HS-5 (cell line): ENCODE measurements at regions not wholly inside any gene's neighbourhood (a gene's known extent, or its start where the extent isn't known, plus 50 kb on each side); places are given as distances from the start of the nearest gene placed in this dataset.
"Not testable (repeated sequence)": the region's sequence is repeated elsewhere in the genome, so short reads cannot be mapped to it uniquely, and the experiment has no call there.

Source experiments
- DNase-seq: peaks from one replicate; pipeline ENCODE4 v3.0.0-alpha.2; 2012; ENCODE audit warnings: low read depth

- DNase-seq = no peak
Observed at GRCh38 chr3:35394905-35395304, 244.4 kb upstream of the ARPP21 start.

DNA sequence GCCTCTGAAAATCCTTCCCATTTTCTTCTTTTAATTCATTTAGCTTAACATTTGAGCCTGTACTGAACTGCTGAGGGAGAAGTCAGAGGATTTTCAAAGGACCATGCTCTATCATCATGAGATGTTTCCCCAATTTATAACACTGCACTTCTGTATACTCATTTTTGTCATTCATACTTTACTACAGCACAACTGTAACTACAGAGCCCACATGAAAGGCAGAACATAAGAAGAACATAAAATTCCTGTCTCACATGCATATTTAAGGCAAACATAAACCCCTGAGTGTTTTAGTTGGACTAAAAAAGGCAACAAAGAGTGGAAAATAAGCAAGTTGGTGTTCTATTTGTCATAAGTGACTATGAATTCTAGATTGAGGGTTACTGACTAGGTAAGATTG is 237.7 kb upstream of the ARPP21 start:
- no peak for DNase-seq

- DNase-seq = no peak
Observed at GRCh38 chr3:35404571-35404970, 234.8 kb upstream of the ARPP21 start.

DNA sequence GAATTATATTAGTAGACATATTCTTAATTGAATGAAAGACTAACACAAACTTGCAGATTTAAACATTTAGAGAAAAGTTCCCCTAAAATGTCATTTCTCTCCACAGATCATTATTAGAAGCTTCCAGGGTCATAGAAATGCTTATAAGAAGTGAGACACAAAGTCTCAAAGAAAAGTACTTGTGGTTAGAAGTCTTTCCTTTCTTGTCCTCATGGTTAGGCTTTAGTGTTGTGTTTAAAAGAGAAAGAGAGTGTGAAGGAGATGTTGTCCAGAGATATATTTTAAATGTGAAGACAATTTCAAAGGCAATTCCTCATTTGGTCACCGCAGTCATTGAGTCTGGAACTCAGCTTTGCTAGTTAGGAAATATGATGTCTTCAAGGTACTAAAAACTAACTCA is 230.4 kb upstream of the ARPP21 start:
- DNase-seq = no peak

DNA sequence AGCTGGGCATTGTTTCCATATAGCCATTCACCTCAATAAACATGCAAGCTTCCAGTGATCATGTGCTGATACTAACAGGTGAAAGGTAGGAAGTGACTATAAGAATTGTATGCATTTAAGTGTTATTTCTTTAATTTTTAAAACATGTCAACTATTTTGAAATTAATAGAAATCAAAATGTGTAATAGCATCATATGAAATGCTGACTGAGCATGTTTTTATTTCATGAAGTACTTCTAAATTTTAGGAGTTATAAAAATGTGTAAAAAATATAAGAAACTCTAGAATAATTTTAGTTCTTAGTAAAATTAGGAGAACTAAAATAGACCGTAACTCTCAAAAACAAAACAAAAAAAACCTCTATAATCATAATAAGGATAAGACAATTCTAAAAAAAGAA is 229.3 kb upstream of the ARPP21 start:
- DNase-seq = no peak

- no peak for DNase-seq
Observed at GRCh38 chr3:35413483-35413882, 225.8 kb upstream of the ARPP21 start.

DNA sequence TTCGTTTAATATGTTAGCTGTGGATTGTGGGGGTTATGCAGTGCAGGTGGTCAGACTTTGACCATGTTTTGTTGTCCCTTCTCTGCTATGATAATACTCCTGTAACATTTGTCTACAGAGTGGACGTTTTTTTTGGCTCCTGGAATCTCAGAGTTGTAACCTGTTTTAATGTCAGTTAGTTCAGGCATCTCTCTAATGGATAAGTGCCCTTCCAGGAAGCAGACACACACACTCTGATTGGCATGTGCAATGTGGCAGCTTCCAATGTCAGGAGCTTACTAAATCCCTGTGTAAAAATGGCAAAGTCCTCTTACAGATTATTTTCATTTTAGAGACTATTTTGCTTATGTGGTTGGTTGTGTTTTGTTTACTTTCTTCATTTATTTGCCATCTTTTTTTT is 222.2 kb upstream of the ARPP21 start:
- DNase-seq = no peak

- DNase-seq = no peak
Observed at GRCh38 chr3:35422101-35422500, 217.2 kb upstream of the ARPP21 start.

DNA sequence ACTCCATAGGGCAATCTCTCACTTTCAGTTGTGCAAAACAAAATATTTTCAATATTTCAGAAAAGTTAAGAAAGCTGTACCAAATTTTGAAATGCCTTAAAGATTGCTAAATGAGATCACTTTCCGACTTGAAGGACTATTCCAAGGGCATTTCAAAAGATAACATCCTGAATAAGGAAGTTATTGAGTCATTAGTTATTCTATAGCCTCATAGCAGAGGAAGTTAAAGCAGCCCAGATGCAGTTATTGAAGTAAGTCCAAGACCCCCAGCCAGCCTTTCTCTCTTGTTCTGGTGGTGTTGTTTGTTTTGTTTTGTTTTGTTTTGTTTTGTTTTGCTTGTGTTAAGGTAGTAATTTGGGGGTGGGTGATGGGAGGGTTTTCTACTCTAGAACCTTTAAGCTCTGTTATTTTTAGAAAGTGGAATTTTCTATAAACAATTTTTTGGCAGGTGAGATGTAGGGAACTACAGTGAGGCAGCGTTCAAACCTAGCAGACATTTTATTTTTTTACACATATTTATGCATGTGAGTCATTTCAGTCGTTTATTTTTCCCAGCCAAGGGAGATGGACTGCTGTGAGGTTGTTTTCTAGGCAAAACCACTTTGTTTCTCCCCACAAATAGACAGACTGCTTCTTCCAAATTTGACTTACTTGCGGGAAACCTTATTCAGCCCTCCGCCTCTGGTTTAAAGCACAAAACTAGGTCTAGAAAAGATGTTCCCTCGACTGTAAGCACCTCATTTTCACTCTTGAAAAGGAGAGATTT is 216.3 kb upstream of the ARPP21 start:
- no peak for DNase-seq

- DNase-seq = no peak
Observed at GRCh38 chr3:35426366-35426958, 212.9 kb upstream of the ARPP21 start.

DNA sequence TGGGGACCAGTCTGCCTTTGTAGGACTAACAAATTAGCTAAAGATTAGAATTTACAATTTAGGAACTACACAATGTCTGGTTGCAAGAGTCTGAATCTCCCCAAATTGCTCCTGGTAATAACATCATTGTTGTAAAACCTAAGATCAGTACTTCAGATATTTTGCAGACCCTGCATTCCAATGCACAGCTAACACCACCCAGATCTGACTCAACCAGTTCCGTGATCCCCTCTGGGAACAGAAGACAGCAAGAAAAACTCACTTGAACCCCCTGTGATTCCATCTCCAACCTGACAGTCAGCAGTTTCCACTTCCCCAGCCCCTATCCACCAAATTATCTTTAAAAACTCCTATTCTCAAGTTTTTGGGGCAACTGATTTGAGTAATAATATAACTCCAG is 201.9 kb upstream of the ARPP21 start:
- DNase-seq = no peak

GRCh38 chr3:35438101-35438500 is 201.2 kb upstream of the ARPP21 start:
- DNase-seq = no peak

GRCh38 chr3:35439663-35440062 is 199.7 kb upstream of the ARPP21 start:
- no peak for DNase-seq

DNA sequence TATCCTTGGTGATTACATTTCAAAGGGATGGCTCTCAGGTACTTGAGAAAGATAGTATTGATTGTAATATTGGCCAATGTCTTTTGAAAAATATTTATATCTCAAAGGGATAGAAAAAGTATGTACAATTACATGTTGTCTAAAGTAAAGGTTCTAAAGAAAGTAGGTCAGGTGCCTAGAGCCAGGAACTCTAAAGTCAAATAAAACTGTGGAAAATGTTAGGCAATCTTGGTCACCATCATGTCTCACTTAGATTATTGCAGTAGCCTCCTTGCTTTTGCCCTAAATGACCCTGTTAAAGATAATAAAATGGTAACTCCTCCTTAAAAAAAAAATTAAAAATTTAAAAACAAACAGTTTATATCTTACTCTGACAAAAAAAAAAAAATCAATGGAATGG is 198.5 kb upstream of the ARPP21 start:
- DNase-seq = no peak

- no peak for DNase-seq
Observed at GRCh38 chr3:35446896-35447295, 192.4 kb upstream of the ARPP21 start.

DNA sequence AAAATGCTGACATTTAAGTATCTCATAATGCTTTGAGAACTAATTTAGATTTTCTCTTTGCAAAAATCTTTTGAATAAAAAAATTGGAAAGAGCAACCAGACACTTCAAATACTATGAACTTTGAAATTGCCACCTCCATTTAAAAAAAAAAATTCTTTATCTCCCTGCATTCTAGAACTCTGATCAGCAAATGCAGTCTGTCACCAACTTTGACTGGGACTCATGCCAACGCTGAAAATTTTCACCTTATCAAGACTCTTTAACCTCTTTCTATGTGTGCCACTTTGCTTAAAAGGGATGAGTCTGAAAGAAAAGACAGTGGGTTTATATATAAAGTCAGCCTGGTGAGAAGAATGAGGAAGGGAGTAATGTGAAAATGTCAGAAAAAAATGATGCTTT is 191.2 kb upstream of the ARPP21 start:
- DNase-seq = no peak

DNA sequence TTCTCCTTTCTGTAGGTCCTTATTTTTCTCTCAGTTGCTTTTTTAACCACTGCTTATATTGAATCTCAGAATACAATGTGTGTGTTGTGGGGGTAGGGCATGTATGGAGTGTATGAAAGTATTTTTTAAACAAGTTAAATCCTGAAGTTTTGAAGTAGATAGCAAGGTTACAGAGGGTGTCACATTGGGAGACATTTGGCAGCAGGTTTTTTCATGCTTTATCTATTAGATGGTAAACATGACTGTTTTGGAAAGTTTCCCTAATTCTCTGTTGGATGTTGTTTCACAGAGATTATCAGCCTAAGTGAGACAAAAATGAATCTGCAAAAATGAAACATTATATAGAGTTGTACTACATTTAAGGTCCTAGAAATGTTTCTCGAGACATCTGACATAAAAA is 190.6 kb upstream of the ARPP21 start:
- DNase-seq = no peak

DNA sequence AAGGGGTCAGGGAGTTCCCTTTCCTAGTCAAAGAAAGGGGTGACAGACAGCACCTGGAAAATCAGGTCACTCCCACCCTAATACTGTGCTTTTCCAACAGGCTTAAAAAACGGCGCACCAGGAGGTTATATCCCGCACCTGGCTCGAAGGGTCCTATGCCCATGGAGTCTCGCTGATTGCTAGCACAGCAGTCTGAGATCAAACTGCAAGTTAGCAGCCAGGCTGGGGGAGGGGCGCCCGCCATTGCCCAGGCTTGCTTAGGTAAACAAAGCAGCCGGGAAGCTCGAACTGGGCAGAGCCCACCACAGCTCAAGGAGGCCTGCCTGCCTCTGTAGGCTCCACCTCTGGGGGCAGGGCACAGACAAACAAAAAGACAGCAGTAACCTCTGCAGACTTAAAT is 184.5 kb upstream of the ARPP21 start:
- DNase-seq = not testable (repeated sequence)

DNA sequence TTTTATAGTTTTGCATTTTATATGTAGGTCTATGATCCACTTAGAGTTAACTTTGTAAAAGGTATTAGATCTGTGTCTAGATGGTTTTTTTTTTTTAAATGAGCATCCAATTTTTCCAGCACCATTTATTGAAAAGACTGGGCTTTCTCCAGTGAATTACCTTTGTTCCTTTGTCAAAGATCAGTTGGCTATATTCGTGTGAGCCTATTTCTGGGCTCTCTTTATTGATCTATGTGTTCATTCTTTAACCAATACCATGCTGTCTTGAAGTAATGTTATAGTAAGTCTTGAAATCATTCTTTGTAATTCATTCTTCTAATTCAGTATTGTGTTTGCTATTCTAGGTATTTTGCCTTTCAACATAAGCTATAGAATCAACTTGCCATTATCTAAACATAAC is 165.4 kb upstream of the ARPP21 start:
- DNase-seq = no peak

DNA sequence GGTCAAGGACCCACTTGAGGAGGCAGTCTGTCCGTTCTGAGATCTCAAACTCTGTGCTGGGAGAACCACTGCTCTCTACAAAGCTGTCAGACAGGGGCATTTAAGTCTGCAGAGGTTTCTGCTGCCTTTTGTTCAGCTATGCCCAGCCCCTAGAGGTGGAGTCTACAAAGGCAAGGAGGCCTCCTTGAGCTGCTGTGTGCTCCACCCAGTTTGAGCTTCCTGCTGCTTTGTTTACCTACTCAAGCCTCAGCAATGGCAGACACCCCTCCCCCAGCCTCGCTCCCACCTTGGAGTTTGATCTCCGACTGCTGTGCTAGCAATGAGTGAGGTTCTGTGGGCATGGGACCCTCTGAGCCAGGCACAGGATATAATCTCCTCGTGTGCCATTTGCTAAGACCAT is 156.8 kb upstream of the ARPP21 start:
- not testable (repeated sequence) for DNase-seq

GRCh38 chr3:35483131-35483530 is 156.2 kb upstream of the ARPP21 start:
- no peak for DNase-seq

DNA sequence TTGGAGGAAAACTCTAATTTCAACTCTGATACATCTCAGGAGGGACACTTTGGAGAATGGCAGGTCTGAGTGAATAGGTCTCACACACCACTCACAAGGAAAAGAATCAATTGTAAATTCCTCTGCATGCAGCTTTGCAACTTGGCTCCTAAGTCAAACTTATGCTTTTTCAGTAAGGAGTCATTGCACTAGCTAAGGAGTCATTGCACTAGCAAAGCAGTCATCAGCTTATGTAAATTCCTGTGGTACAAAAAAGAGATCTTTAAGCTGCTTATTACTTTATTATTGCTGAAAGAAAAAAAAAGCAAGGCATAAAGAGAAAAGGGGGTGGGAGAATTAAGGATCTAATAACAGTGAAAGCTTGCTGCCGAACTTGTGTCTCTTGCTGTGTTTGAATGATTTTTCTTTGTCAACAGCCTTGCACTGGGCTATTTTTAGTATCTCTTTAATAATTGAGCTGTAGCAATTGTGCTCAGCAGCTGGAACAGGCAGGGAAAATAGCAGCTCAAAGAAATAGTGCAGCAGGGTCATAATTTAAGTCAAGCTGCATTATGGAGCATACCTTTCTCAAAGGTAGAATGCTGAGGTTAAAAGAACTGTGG is 154.3 kb upstream of the ARPP21 start:
- no peak for DNase-seq

DNA sequence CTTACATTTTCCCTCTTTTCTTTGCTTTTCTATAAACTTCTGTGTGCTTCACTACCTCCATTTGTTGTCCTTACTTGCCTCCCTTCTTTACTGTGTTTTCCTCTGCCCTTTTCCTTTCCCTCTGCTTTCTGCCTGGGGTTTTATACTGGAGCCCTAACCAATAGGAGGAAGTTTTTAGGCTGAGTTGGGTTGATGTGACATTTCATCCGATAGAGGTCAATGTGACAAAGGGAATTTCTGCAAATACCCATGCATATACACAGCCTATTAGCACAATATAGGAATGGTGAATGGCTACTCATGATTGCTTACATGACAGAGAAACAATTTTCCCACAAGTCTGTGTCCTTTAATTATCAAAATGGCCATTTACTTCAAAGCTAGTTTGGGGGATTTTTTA is 153.0 kb upstream of the ARPP21 start:
- DNase-seq = no peak

DNA sequence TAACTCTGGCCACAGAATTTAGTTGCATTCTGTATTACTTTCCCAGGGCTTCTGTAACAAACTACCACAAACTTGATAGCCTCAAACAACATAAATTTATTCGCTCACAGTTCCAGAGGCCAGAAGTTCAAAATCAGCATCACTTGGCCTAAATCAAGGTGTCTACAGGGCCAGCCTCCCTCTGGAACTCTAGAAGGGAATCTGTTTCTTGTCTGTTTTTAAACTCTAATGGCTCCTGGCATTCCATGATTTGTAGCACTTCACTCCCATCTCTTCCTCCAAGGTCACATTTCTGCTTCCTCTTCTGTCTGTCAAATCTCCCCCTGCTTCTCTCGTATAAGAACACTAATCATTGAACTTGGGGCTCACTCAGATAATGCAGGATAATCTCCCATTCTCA is 151.9 kb upstream of the ARPP21 start:
- no peak for DNase-seq
